ENCODE measurements at regions not wholly inside any gene's neighbourhood (a gene's known extent, or its start where the extent isn't known, plus 50 kb on each side); places are given as distances from the start of the nearest gene placed in this dataset.

DNA sequence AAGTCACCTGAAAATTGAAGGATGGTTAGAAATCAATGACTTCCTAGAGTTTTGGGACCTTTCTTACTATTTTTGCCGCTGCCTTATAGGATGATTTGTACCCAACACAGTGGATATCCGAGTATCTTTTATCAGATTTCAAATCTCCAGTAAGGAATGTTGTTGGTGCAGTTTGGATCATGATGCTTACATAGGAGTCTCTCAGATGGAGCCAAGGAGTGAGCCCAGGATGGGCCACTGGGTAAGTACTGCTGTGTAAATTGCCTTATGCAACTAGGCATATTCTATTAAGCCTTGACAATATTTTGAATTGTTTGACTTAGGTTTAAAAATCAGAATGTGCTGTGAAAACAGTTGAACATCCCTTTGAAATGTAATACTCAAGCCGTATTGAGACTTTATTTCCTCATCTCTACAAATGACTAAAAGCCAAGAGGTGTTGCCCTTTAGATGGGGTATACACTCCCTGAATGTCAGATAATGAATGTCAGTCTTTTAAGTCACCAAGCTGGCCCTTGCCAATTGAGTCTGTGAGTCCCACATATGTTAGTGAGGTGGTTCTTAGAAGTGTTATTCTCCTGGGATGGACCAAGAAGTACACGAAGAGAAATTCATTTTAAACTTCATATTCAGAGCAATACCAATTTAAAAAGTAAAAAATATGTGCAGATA lies 271.8 kb upstream of the CTNND2 start:
- no peaks in the 10 kb centered on the region for H3K4me1 ChIP-seq
- no peak overlapping the region for H3K4me3 ChIP-seq
- no peaks in the 10 kb centered on the region for H3K27me3 ChIP-seq
- TF ChIP-seq POLR2AphosphoS5 (IDR thresholded peaks at IDR 0.05) (no peak), EP300 (IDR thresholded peaks at IDR 0.05) (no peak), POLR2A (IDR thresholded peaks at IDR 0.05) (no peak)
- TF ChIP-seq, protein P1, sequence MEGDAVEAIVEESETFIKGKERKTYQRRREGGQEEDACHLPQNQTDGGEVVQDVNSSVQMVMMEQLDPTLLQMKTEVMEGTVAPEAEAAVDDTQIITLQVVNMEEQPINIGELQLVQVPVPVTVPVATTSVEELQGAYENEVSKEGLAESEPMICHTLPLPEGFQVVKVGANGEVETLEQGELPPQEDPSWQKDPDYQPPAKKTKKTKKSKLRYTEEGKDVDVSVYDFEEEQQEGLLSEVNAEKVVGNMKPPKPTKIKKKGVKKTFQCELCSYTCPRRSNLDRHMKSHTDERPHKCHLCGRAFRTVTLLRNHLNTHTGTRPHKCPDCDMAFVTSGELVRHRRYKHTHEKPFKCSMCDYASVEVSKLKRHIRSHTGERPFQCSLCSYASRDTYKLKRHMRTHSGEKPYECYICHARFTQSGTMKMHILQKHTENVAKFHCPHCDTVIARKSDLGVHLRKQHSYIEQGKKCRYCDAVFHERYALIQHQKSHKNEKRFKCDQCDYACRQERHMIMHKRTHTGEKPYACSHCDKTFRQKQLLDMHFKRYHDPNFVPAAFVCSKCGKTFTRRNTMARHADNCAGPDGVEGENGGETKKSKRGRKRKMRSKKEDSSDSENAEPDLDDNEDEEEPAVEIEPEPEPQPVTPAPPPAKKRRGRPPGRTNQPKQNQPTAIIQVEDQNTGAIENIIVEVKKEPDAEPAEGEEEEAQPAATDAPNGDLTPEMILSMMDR (IDR thresholded peaks at IDR 0.05): no peak
- WGBS: 45% methylated on average over 4 of the region's 4 CpGs
- H3K36me3 ChIP-seq: no peaks in the 10 kb centered on the region
- DNase-seq (ENCODE audit: low spot score in 2 of 2): no peak
- no peak overlapping the region for H3K27ac ChIP-seq
- peaks cover 3% of the 10 kb centered on the region for H3K9me3 ChIP-seq

DNA sequence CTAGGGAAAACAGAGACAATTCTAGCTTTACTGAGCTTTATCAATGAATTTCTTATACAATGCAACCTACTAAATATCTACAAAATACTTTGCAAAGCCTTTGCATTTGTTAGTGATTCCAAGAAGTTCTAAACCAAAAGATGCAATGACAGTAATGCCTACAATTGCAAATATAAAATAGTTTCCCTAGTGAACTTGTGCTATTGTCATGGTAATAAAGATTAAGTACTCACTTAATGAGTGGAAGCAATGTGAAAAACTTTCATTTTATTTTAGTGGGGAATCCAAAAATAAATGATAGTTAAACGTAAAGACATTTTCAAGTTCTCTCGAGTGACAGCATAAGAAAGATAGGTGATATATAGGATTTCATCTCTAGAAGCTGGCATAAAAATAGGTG lies 270.5 kb upstream of the CTNND2 start:
- Histone ChIP-seq H3K27ac (no peak overlapping the region), H3K4me1 (no peaks in the 10 kb centered on the region), H3K9me3 (peaks cover 3% of the 10 kb centered on the region), H3K27me3 (no peaks in the 10 kb centered on the region), H3K4me3 (no peak overlapping the region), H3K36me3 (no peaks in the 10 kb centered on the region)
- TF ChIP-seq POLR2A (IDR thresholded peaks at IDR 0.05) (no peak), POLR2AphosphoS5 (IDR thresholded peaks at IDR 0.05) (no peak), EP300 (IDR thresholded peaks at IDR 0.05) (no peak)
- TF ChIP-seq, protein P1 (IDR thresholded peaks at IDR 0.05): no peak
- DNase-seq (ENCODE audit: low spot score in 2 of 2): no peak
- 55% methylated on average over 2 of the region's 2 CpGs for WGBS

DNA sequence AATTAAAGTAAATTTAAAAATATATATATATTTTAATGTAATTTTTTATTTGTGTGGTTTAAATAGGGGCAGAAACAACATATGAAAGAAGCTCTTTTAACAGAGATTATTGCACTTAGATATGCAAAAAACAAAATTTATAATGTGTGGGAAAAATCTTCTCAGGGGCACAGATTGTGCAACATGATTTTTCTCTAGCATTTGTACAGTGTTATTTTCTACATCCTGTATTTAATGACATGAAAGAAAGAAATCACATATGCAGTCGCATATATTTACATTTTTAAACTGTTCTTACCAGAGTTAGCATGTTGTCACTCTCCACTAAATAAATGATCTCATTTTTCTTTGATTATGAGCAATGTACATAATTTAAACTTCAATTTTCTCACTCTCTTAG lies 265.3 kb upstream of the CTNND2 start:
- TF ChIP-seq, protein P1 (IDR thresholded peaks at IDR 0.05): no peak
- TF ChIP-seq POLR2A (IDR thresholded peaks at IDR 0.05) (no peak), EP300 (IDR thresholded peaks at IDR 0.05) (no peak), POLR2AphosphoS5 (IDR thresholded peaks at IDR 0.05) (no peak)

DNA sequence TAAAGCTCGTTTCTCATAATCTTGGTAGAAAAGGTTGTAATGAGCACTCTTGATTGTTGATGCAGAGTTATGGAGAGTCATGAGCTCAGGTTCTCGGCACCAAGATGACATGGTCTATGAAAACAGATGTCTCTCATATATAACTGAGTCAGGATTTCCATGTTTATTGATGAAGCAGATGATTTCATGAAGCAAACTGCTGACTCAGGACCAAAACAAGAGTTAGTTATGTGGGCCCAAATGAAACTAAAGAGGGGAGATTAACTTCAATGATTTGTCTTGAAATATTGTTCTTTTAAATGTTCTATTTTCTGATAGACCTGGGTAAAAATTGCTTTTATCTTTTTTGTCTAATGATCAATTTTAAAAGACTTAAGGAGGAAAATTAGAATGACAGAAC lies 258.6 kb upstream of the CTNND2 start:
- Histone ChIP-seq H3K36me3 (no peaks in the 10 kb centered on the region), H3K4me3 (no peak overlapping the region), H3K9me3 (peaks cover 4% of the 10 kb centered on the region), H3K4me1 (no peaks in the 10 kb centered on the region), H3K27ac (no peak overlapping the region), H3K27me3 (no peaks in the 10 kb centered on the region)
- 76% methylated on average over 2 of the region's 2 CpGs for WGBS
- no peak for DNase-seq (ENCODE audit: low spot score in 2 of 2)
- no peak for TF ChIP-seq EP300 (IDR thresholded peaks at IDR 0.05)
- no peak for TF ChIP-seq POLR2AphosphoS5 (IDR thresholded peaks at IDR 0.05)
- no peak for TF ChIP-seq POLR2A (IDR thresholded peaks at IDR 0.05)
- TF ChIP-seq, protein P1 (IDR thresholded peaks at IDR 0.05): no peak

More for the DNA sequence above, 265.3 kb upstream of the CTNND2 start:
- DNase-seq (ENCODE audit: low spot score in 2 of 2): no peak
- H3K4me3 ChIP-seq: no peak overlapping the region
- H3K27ac ChIP-seq: no peak overlapping the region
- no peaks in the 10 kb centered on the region for H3K4me1 ChIP-seq
- H3K27me3 ChIP-seq: no peaks in the 10 kb centered on the region
- H3K36me3 ChIP-seq: no peaks in the 10 kb centered on the region
- 80% methylated on average over 1 of the region's 1 CpG for WGBS
- H3K9me3 ChIP-seq: no peaks in the 10 kb centered on the region

GRCh38 chr5:12147513-12147912 lies 243.3 kb upstream of the CTNND2 start:
- TF ChIP-seq POLR2AphosphoS5 (IDR thresholded peaks at IDR 0.05) (no peak), POLR2A (IDR thresholded peaks at IDR 0.05) (no peak), EP300 (IDR thresholded peaks at IDR 0.05) (no peak)
- TF ChIP-seq, protein P1 (IDR thresholded peaks at IDR 0.05): no peak
- H3K27ac ChIP-seq: no peak overlapping the region
- peaks cover 8% of the 10 kb centered on the region for H3K9me3 ChIP-seq
- no peaks in the 10 kb centered on the region for H3K27me3 ChIP-seq
- no peak overlapping the region for H3K4me3 ChIP-seq
- H3K4me1 ChIP-seq: no peaks in the 10 kb centered on the region
- no peaks in the 10 kb centered on the region for H3K36me3 ChIP-seq
- DNase-seq (ENCODE audit: low spot score in 2 of 2): no peak
